NCI-H128 (cell line): ENCODE measurements at regions not wholly inside any gene's neighbourhood (a gene's known extent, or its start where the extent isn't known, plus 50 kb on each side); places are given as distances from the start of the nearest gene placed in this dataset.

ENCODE experiments used
- DNase-seq: peaks from one replicate; lab custom pipeline; 2025; ENCODE audit not compliant: unreplicated experiment; lab: John Stamatoyannopoulos, UW

GRCh38 chr2:45153121-45153520 is 143.9 kb upstream of the SIX2 start:
- DNase-seq, result no peak

GRCh38 chr2:45152691-45153090 is 143.4 kb upstream of the SIX2 start:
- no peak for DNase-seq

GRCh38 chr2:45145073-45145899 is 136.0 kb upstream of the SIX2 start:
- no peak for DNase-seq

- no peak for DNase-seq
Measured at GRCh38 chr2:45141883-45142866, 132.9 kb upstream of the SIX2 start.

- DNase-seq, result no peak
Measured at GRCh38 chr2:45140675-45141074, 131.4 kb upstream of the SIX2 start.

- DNase-seq, result no peak
Measured at GRCh38 chr2:45138904-45139303, 129.7 kb upstream of the SIX2 start.

- DNase-seq, result no peak
Measured at GRCh38 chr2:45137966-45138695, 128.9 kb upstream of the SIX2 start.

- no peak for DNase-seq
Measured at GRCh38 chr2:45134726-45135125, 125.5 kb upstream of the SIX2 start.

- no peak for DNase-seq
Measured at GRCh38 chr2:45134014-45134413, 124.8 kb upstream of the SIX2 start.

GRCh38 chr2:45132551-45132950 is 123.3 kb upstream of the SIX2 start:
- DNase-seq, result no peak

GRCh38 chr2:45131587-45131986 is 122.3 kb upstream of the SIX2 start:
- DNase-seq, result no peak

- DNase-seq, result no peak
Measured at GRCh38 chr2:45130736-45131135, 121.5 kb upstream of the SIX2 start.

GRCh38 chr2:45128580-45128997 is 119.3 kb upstream of the SIX2 start:
- DNase-seq, result no peak

- DNase-seq, result no peak
Measured at GRCh38 chr2:45127891-45128290, 118.6 kb upstream of the SIX2 start.

GRCh38 chr2:45127321-45127720 is 118.1 kb upstream of the SIX2 start:
- no peak for DNase-seq

- DNase-seq, result no peak
Measured at GRCh38 chr2:45125232-45125631, 116.0 kb upstream of the SIX2 start.

- DNase-seq, result no peak
Measured at GRCh38 chr2:45124456-45124855, 115.2 kb upstream of the SIX2 start.

- no peak for DNase-seq
Measured at GRCh38 chr2:45123521-45124191, 114.4 kb upstream of the SIX2 start.

GRCh38 chr2:45123065-45123464 is 113.8 kb upstream of the SIX2 start:
- no peak for DNase-seq

- no peak for DNase-seq
Measured at GRCh38 chr2:45121236-45121927, 112.1 kb upstream of the SIX2 start.
